PC-9 (cell line): ENCODE measurements at regions not wholly inside any gene's neighbourhood (a gene's known extent, or its start where the extent isn't known, plus 50 kb on each side); places are given as distances from the start of the nearest gene placed in this dataset.

ENCODE experiments used
- BruUV-seq: library from RNA; stranded (reverse); fragments of 400-500 nt; replicated peaks from 2 replicates; lab custom pipeline; 2021; lab: Mats Ljungman, UMichigan
- CTCF ChIA-PET: fragments of 300-600 bp; sonication (Branson Sonifier 250); formaldehyde crosslinking; loops from one replicate; lab custom pipeline; 2022; ENCODE audit warnings: antibody characterized with exemption; lab: Charles Lee
- POLR2A ChIA-PET: fragments of 300-600 bp; sonication (Branson Sonifier 250); formaldehyde crosslinking; loops from one replicate; lab custom pipeline; 2022; ENCODE audit warnings: antibody characterized with exemption; ENCODE audit not compliant: unreplicated experiment; lab: Charles Lee
- DNase-seq, 2 experiments: peaks; one replicate each; pipeline versions ENCODE4 v3.0.0 to v3.0.0-alpha.2; 2015 to 2022; ENCODE audit warnings: mixed read lengths in 1 of 2
- H2AFZ ChIP-seq: fragments of 200-600 bp; sonication (generic); 2 replicates; pipeline ENCODE4 v1.8.1; 2017; ENCODE audit warnings: antibody characterized with exemption
- H3F3A ChIP-seq: fragments of 200-600 bp; sonication (generic); 2 replicates; pipeline ENCODE4 v1.8.1; 2017; ENCODE audit warnings: antibody characterized with exemption, mild to moderate bottlenecking, low read depth; ENCODE audit not compliant: insufficient read depth
- H3K27ac ChIP-seq: fragments of 200-600 bp; sonication (generic); 2 replicates; pipeline ENCODE4 v1.6.1; 2016; ENCODE audit warnings: mixed run types
- H3K27me3 ChIP-seq: fragments of 200-600 bp; sonication (generic); 2 replicates; pipeline ENCODE4 v1.6.1; 2016; ENCODE audit warnings: low read depth, mixed run types; ENCODE audit not compliant: insufficient read depth
- H3K36me3 ChIP-seq: fragments of 200-600 bp; sonication (generic); 2 replicates; pipeline ENCODE4 v1.6.1; 2016; ENCODE audit warnings: low read depth, mixed run types
- H3K4me1 ChIP-seq: fragments of 200-600 bp; sonication (generic); replicated peaks from 2 replicates; pipeline ENCODE4 v1.6.1; 2016; ENCODE audit warnings: mixed run types; ENCODE audit not compliant: insufficient read depth
- H3K4me2 ChIP-seq: fragments of 200-600 bp; sonication (generic); 2 replicates; pipeline ENCODE4 v1.6.1; 2017; ENCODE audit warnings: mixed run types
- H3K4me3 ChIP-seq: fragments of 200-600 bp; sonication (generic); 2 replicates; pipeline ENCODE4 v1.6.1; 2016; ENCODE audit warnings: mixed run types
- H3K79me2 ChIP-seq: fragments of 200-600 bp; sonication (generic); 2 replicates; pipeline ENCODE4 v1.6.1; 2017; ENCODE audit warnings: low read depth, mixed run types
- H3K9me2 ChIP-seq: fragments of 200-600 bp; sonication (generic); 2 replicates; pipeline ENCODE4 v1.8.1; 2017; ENCODE audit warnings: mild to moderate bottlenecking; ENCODE audit not compliant: insufficient read depth
- H3K9me3 ChIP-seq: fragments of 200-600 bp; sonication (generic); 2 replicates; pipeline ENCODE4 v1.8.1; 2016; ENCODE audit warnings: low read depth; ENCODE audit not compliant: insufficient read depth
- H4K20me1 ChIP-seq: fragments of 200-600 bp; sonication (generic); 2 replicates; pipeline ENCODE4 v1.8.1; 2017; ENCODE audit not compliant: insufficient read depth
- CTCF ChIP-seq: fragments of 200-600 bp; sonication (generic); conservative IDR thresholded peaks from 2 replicates; pipeline ENCODE4 v1.6.1; 2017; ENCODE audit warnings: mixed run types, antibody characterized with exemption, mild to moderate bottlenecking, moderate library complexity
- EZH2 ChIP-seq: fragments of 200-600 bp; sonication (generic); IDR thresholded peaks from 2 replicates; pipeline ENCODE4 v1.8.0; 2017; ENCODE audit warnings: antibody characterized with exemption, low read depth
- intact Hi-C: fragments of 100-400 bp; cut with micrococcal nuclease; formaldehyde crosslinking; loops from one replicate; pipeline ENCODE4 v1.10.0; 2022; ENCODE audit not compliant: unreplicated experiment

GRCh38 chr6:11367638-11368199 lies 135.3 kb upstream of the NEDD9 start:
- CTCF ChIA-PET = interaction anchor here (0.6 kb wide), 1 partner anchor 10 kb away, joined by 9 read pairs; no protein-coding TSS in a partner anchor

GRCh38 chr6:11366934-11367637 lies 134.6 kb upstream of the NEDD9 start:
- no peaks in the 10 kb centered on the region for H3K79me2 ChIP-seq
- CTCF ChIA-PET = interaction anchor here (0.5 to 0.6 kb wide), 2 partner anchors 9 to 126 kb away, joined by 5 to 9 read pairs; no protein-coding TSS in a partner anchor
- H3K4me1 ChIP-seq = peaks cover 12% of the 10 kb centered on the region; the same call in 1 of the 2 replicates
- no peaks in the 10 kb centered on the region; the same call in 1 of the 2 replicates for H3K9me2 ChIP-seq
- no peaks in the 10 kb centered on the region for H3K9me3 ChIP-seq
- no peak overlapping the region for H2AFZ ChIP-seq
- no peaks in the 10 kb centered on the region for H4K20me1 ChIP-seq
- no peaks in the 10 kb centered on the region for H3K27me3 ChIP-seq
- no TSS peak for BruUV-seq
- H3K36me3 ChIP-seq = no peaks in the 10 kb centered on the region
- H3F3A ChIP-seq = no peaks in the 10 kb centered on the region
- DNase-seq = no peak
- intact Hi-C loops = no loop called here
- POLR2A ChIA-PET = interaction anchor here (0.5 to 0.6 kb wide), 2 partner anchors 23 to 49 kb away, joined by 7 to 8 read pairs; no protein-coding TSS in a partner anchor
- TF ChIP-seq CTCF = no peak
- H3K4me2 ChIP-seq = no peak overlapping the region
- no peak overlapping the region for H3K27ac ChIP-seq
- no peak overlapping the region for H3K4me3 ChIP-seq

More at GRCh38 chr6:11367638-11368199, 135.3 kb upstream of the NEDD9 start:
- BruUV-seq = no TSS peak
- no peaks in the 10 kb centered on the region for H3K79me2 ChIP-seq
- H2AFZ ChIP-seq = no peak overlapping the region
- no peak overlapping the region for H3K4me3 ChIP-seq
- no peak overlapping the region for H3K27ac ChIP-seq
- no peaks in the 10 kb centered on the region for H3K9me3 ChIP-seq
- no peaks in the 10 kb centered on the region for H4K20me1 ChIP-seq
- no peak for DNase-seq
- intact Hi-C loops = no loop called here
- no peaks in the 10 kb centered on the region for H3F3A ChIP-seq
- no peaks in the 10 kb centered on the region; the same call in 1 of the 2 replicates for H3K9me2 ChIP-seq
- POLR2A ChIA-PET = no interaction called here
- peaks cover 12% of the 10 kb centered on the region; the same call in 1 of the 2 replicates for H3K4me1 ChIP-seq
- no peaks in the 10 kb centered on the region for H3K27me3 ChIP-seq
- H3K4me2 ChIP-seq = no peak overlapping the region
- TF ChIP-seq CTCF (no peak), EZH2 (no peak)
- no peaks in the 10 kb centered on the region for H3K36me3 ChIP-seq

DNA sequence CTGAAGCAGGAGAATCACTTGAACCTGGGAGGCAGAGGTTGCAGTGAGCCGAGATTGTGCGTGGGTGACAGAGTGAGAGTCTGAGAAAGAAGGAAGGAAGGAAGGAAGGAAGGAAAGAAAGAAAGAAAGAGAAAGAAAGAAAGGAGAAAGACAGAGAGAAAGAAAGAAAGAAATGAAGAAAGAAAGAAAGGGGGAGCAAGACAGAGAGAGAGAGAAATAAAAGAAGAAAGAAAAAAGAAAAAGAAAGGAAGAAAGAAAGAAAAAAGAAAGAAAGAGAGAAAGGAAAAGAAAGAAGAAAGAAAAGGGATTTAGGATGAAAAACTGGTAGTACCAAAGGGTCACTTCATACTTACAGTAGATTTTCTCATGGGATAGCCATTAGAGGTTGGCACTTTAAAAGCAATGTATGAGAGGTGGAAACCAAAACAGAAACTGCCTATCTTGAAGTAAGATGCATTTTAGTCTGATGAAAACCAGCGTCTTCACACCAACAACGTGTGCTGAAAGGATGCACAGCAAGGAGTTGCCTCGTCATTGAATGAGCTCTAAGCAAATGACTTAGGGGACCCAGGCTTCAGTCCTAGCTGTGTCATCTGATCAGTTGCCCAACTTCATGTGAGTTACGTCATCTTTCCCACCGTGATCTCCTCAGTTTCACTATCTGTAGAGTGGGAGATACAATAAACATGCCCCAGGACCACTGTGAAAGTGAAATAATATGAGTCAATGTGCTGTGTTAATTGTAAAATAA lies 133.9 kb upstream of the NEDD9 start:
- Histone ChIP-seq H3K27me3 (no peaks in the 10 kb centered on the region), H3K36me3 (no peaks in the 10 kb centered on the region), H4K20me1 (no peaks in the 10 kb centered on the region), H3K9me3 (no peaks in the 10 kb centered on the region), H3K79me2 (no peaks in the 10 kb centered on the region), H3F3A (no peaks in the 10 kb centered on the region), H3K4me2 (no peak overlapping the region), H3K4me1 (peaks cover 12% of the 10 kb centered on the region; the same call in 1 of the 2 replicates), H2AFZ (no peak overlapping the region), H3K27ac (no peak overlapping the region), H3K9me2 (no peaks in the 10 kb centered on the region; the same call in 1 of the 2 replicates), H3K4me3 (no peak overlapping the region)
- POLR2A ChIA-PET = interaction anchor here (0.5 to 0.6 kb wide), 2 partner anchors 23 to 48 kb away, joined by 7 to 8 read pairs; no protein-coding TSS in a partner anchor
- CTCF ChIA-PET = interaction anchor here (0.5 kb wide), 1 partner anchor 127 kb away, joined by 5 read pairs; no protein-coding TSS in a partner anchor
- no TSS peak for BruUV-seq
- intact Hi-C loops = no loop called here
- DNase-seq = no peak
- TF ChIP-seq EZH2 = no peak
- TF ChIP-seq CTCF = no peak
